Ishikawa (cell line): ENCODE measurements at regions not wholly inside any gene's neighbourhood (a gene's known extent, or its start where the extent isn't known, plus 50 kb on each side); places are given as distances from the start of the nearest gene placed in this dataset.

ENCODE experiments used
- CEBPB ChIP-seq: IDR thresholded peaks from 2 replicates; pipeline ENCODE4 v1.6.1; 2012
- CREB1 ChIP-seq: IDR thresholded peaks from 2 replicates; pipeline ENCODE4 v1.6.1; 2012; ENCODE audit warnings: low read depth
- EGR1 ChIP-seq: IDR thresholded peaks from 2 replicates; pipeline ENCODE4 v1.6.1; 2012
- EP300 ChIP-seq: IDR thresholded peaks from 2 replicates; pipeline ENCODE4 v1.6.1; 2012; ENCODE audit warnings: borderline replicate concordance
- FOXM1 ChIP-seq: IDR thresholded peaks from 2 replicates; pipeline ENCODE4 v1.6.1; 2012; ENCODE audit warnings: low read depth, borderline replicate concordance
- NFIC ChIP-seq: IDR thresholded peaks from 2 replicates; pipeline ENCODE4 v1.6.1; 2012
- RAD21 ChIP-seq: IDR thresholded peaks from 2 replicates; pipeline ENCODE4 v1.6.1; 2012; ENCODE audit warnings: low read depth
- REST ChIP-seq: IDR thresholded peaks from 2 replicates; pipeline ENCODE4 v1.6.1; 2012; ENCODE audit warnings: low read depth, mild to moderate bottlenecking
- TAF1 ChIP-seq: IDR thresholded peaks from 2 replicates; pipeline ENCODE4 v1.6.1; 2012; ENCODE audit warnings: low read depth, mild to moderate bottlenecking
- TCF12 ChIP-seq: IDR thresholded peaks from 2 replicates; pipeline ENCODE4 v1.6.1; 2012; ENCODE audit warnings: low read depth
- TEAD4 ChIP-seq: IDR thresholded peaks from 2 replicates; pipeline ENCODE4 v1.6.1; 2012
- USF1 ChIP-seq: IDR thresholded peaks from 2 replicates; pipeline ENCODE4 v1.6.1; 2012
- YY1 ChIP-seq: IDR thresholded peaks from 2 replicates; pipeline ENCODE4 v1.6.1; 2012; ENCODE audit warnings: low read depth
- ZBTB7A ChIP-seq: IDR thresholded peaks from 2 replicates; pipeline ENCODE4 v1.6.1; 2012; ENCODE audit warnings: low read depth
- TF ChIP-seq, protein P1 (sequence below): IDR thresholded peaks from 2 replicates; pipeline ENCODE4 v1.6.1; 2012

DNA sequence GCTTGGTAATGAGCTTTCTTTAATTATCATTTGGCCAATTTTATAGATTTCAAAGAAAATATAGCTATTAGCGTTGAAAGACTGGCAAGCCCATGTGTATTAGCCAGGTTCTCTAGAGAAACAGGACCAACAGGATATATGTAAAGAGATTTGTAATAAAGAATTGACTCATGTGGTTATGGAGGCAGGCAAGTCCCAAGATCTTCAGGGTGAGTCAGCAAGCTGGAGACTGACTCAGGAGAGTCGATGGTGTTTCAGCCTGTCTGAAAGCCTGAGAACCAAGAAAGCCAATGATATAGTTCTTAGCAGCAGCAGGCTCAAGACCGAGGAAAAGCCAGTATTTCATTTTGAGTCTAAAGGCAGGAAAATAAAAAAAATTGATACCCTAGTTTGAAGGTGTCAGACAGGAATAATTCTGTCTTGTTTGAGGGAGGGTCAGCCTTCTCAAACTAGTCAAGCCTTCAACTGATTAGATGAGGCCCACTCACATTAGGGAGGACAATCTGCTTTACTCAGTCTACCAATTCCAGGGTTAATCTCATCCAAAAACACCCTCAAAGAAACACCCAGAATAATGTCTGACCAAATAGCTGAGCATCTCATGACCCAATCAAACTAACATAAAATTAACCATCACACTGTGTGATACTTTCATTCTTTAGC lies 78.3 kb upstream of the CRIM1 start:
- TF ChIP-seq EGR1 (no peak), TEAD4 (no peak), CREB1 (no peak), NFIC (no peak), FOXM1 (no peak), RAD21 (no peak), EP300 (no peak), TAF1 (no peak), CEBPB (no peak), USF1 (no peak), TCF12 (no peak), YY1 (no peak), ZBTB7A (no peak), REST (no peak)
- TF ChIP-seq, protein P1, sequence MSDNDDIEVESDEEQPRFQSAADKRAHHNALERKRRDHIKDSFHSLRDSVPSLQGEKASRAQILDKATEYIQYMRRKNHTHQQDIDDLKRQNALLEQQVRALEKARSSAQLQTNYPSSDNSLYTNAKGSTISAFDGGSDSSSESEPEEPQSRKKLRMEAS = no peak

DNA sequence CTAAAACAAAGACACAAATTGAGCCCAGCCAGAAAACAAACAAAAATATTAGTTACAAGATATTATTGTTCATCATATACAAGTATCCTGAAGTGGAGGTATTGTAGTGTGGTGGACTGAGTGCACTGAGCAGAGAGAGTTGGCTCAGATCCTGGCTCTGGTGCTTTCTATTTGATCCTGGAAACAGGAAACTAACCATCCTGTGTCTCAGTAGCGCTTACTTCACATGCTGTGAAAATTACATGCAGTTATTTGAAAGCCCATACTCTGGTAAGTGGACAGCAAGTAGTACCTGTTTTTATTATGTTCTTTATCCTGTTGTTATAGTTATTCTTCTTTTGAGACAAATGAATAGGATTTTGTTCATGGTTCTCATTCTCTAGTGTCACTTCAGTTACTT lies 84.3 kb upstream of the CRIM1 start:
- no peak for TF ChIP-seq EP300
- TF ChIP-seq TEAD4 = no peak
- no peak for TF ChIP-seq ZBTB7A
- no peak for TF ChIP-seq TCF12
- TF ChIP-seq CEBPB = no peak
- TF ChIP-seq NFIC = no peak
- no peak for TF ChIP-seq TAF1
- no peak for TF ChIP-seq EGR1
- TF ChIP-seq REST = no peak
- TF ChIP-seq CREB1 = no peak
- TF ChIP-seq FOXM1 = no peak
- TF ChIP-seq YY1 = no peak
- no peak for TF ChIP-seq USF1
- no peak for TF ChIP-seq RAD21

- no peak for TF ChIP-seq TCF12
Measured at GRCh38 chr2:36270758-36271157, 84.8 kb upstream of the CRIM1 start.

- TF ChIP-seq EGR1 = no peak
Measured at GRCh38 chr2:36267194-36267593, 88.4 kb upstream of the CRIM1 start.

GRCh38 chr2:36266536-36267121 lies 88.9 kb upstream of the CRIM1 start:
- no peak for TF ChIP-seq FOXM1
- TF ChIP-seq EGR1 = no peak
- TF ChIP-seq CREB1 = no peak
- TF ChIP-seq EP300 = no peak
- TF ChIP-seq CEBPB = no peak
- TF ChIP-seq YY1 = no peak
- no peak for TF ChIP-seq REST
- no peak for TF ChIP-seq TAF1
- TF ChIP-seq USF1 = no peak
- TF ChIP-seq RAD21 = no peak
- no peak for TF ChIP-seq ZBTB7A
- TF ChIP-seq, protein P1 = no peak
- no peak for TF ChIP-seq NFIC
- no peak for TF ChIP-seq TCF12
- TF ChIP-seq TEAD4 = no peak
